HG02623 (cell line): ENCODE measurements at regions not wholly inside any gene's neighbourhood (a gene's known extent, or its start where the extent isn't known, plus 50 kb on each side); places are given as distances from the start of the nearest gene placed in this dataset.

Source experiments
- ATAC-seq: cut with Tn5 transposase; IDR thresholded peaks from one replicate; pipeline ENCODE4 v1.9.1; 2021; ENCODE audit warnings: moderate library complexity; ENCODE audit not compliant: unreplicated experiment

- no peak for ATAC-seq
Measured at GRCh38 chr7:15938115-15938514, 251.6 kb upstream of the MEOX2 start.

DNA sequence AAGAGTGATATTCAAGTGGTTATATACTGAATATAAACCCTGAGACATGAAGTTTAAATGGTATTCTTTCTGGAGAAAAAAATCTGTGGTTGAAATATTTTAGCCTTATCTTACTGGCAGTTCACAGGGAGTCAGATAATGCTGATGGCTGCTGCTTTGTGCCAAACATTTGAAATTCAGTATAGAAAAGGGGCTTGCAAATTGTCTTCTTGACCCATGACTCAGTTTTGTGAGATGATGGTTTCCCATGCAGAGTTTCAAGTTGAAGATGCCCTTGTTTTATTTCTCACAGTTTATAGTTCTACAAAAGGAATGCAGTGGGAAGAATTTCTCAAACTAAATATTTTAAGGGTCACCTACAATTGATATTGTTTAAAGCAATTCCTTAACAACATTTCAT is 251.1 kb upstream of the MEOX2 start:
- ATAC-seq, result no peak

DNA sequence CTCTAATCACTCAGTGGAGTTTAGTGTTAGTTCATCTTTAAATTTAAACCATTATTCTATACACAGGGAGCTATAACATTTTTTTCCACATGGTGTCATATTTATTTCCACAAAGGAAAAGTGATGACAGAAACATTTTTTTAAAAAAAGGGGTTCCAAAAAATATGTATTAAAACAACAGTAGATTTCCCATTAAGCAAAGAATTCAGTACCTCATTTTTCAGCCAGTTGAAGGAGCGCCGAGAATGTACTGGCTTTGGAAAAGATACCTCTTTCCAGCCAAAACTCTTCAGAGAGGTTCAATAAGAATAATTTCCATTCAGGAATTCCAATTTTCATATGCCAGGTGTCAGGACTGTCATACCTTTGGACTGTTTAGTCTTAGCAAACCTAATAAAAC is 250.5 kb upstream of the MEOX2 start:
- no peak for ATAC-seq

DNA sequence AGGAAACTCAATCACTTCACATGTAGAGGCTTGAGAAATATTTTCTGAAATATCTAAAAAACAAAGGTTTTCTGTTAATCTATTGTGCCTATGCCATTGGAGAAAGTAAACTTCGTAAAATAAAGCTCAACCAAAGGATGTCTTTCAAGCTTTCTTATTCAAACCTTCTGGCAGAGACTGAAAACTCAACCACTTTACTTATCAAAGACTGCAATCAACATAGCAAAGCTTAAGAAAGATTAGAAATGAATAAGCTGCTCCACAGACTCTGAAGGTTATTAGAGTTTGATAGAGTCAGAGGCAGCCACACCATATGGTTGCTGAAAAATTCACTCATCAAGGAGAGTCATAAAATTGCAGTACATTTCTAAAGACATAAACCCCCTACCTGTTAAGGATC is 245.8 kb upstream of the MEOX2 start:
- no peak for ATAC-seq

DNA sequence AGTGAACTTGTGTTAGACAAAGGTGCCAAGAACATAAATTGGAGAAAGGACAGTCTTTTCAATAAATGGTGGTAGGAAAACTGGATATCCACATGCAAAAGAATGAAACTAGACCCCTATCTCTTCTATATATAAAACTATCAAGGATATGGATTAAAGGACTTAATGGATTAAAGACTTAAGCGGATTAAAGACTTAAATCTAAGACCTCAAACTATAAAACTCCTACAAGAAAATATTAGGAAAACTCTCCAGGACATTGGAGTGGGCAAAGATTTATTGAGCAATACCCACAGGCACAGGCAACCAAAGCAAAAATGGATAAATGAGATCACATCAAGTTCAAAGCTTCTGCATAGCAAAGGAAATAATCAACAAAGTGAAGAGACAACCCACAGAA is 242.9 kb upstream of the MEOX2 start:
- no peak for ATAC-seq

DNA sequence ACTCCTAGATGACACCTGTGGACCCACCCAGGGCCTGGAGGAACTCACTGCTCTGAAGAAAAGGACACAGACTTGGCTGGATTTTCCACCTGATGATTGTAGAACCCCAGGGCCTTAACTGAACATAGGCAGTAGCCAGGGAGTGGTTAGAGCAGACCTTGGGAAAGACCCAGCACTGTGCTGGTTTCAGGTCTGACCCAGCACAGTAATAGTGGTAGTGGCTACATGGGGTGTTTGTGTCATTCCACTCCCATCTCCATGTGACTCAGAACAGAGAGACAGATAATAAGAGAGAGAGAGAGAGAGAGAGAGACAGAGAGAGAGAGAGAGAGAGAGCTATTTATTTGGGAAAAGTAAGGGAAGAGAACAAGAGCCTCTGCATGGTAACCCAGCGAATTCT is 239.1 kb upstream of the MEOX2 start:
- peak; percentile 97 for ATAC-seq

DNA sequence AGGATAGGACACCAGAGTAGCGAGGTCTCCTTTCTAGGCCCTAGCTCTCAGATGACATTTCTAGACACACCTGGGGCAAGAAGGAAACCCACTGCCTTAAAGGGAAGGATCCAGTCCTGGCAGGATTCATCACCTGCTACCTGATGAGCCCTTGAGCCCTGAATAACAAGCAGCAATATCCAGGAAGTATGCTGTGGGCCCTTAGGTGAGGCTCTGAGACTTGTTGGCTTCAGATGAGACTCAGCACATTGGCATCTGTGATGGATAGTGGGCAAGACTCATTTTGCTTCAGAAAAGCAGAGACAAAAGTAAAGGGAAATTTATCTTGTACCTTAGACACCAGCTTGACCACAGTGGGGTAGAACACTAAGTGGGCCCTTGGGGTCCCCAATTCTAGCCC is 238.4 kb upstream of the MEOX2 start:
- no peak for ATAC-seq

GRCh38 chr7:15922002-15922401 is 235.5 kb upstream of the MEOX2 start:
- no peak for ATAC-seq

GRCh38 chr7:15921576-15921975 is 235.1 kb upstream of the MEOX2 start:
- no peak for ATAC-seq

DNA sequence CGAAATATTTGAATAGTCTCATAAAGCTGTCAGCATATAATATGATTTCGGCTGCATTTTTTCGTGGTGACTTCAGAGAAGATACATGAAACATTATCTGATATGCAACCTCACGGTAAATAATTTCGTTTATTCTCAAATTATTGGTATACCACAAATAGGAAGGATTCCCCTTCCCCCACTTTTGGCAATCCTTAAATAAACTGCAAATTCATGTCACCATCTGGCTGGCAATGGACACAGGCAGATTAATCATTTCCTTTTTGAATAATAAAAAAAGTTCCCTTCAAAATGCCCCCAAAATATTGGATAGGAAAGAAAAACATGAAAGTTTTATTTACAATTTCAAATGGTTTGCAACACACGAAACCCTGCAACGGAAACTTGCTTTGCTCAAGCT is 234.5 kb upstream of the MEOX2 start:
- ATAC-seq, result no peak

- ATAC-seq, result no peak
Measured at GRCh38 chr7:15916681-15917380, 230.3 kb upstream of the MEOX2 start.

DNA sequence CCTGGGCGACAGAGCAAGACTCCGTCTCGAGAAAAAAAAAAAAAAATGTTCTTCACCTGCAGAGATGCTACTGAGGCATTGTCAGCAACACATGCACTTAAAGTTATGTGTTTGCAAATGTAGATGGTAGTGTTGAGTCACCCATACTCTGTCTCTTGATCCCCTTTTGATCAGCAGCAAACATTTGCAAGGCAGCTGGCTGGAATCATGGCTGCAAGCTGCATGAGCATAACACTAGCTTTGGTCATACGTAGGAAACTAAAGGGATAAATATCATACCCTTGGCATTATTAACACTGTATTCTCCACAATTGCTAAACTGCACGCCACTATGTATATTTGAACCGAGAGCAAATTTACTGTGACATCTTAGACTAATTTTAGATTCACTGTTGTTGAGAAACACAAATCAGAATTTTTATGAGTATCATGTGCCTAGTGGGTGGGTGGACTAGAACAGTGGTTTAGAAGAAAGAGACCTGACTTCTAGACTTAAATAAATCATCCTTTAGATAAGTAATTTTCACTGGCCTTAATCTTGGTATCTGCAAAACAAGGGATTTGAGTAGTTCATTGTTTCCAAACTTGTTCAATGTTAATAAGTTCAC is 229.3 kb upstream of the MEOX2 start:
- no peak for ATAC-seq

DNA sequence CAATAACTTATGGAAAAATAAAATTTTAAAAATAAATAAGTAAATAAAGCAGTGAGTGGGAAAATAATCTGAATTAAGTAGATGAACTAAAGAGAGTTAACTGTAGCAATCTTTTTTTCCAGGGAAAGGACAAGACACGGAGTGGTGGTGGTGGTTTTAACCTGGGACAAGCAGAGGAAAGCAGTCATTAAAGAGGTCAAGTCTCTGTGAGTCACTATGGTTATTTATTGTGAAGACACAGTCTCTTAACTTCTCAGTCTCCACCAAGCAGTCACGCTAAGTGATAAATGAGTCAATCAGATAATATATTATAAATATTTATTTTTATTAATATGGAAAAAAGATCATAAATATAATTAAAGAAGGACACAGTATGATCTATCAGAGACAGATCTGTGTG is 228.1 kb upstream of the MEOX2 start:
- no peak for ATAC-seq

DNA sequence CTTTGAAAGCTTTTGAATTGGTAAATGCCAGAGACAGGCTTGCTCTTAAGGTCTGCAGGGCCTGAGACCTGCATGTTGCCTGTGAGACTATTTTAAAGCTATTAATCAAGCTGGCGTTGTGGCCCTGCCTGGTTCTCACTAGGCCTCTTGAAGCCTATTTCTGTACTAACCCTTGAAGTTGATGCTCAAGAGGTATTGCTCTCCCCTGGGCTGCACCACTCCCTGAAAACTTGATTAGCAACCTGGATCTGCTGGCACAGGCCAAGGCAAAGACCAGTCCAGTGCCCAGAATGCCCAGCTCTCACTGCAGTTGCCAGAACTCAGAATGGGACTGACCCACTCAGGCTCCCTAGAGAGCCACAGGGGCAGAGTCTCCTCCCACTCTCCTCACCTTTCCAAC is 220.0 kb upstream of the MEOX2 start:
- ATAC-seq, result no peak

- ATAC-seq, result no peak
Measured at GRCh38 chr7:15905251-15906040, 219.0 kb upstream of the MEOX2 start.

- ATAC-seq, result no peak
Measured at GRCh38 chr7:15891151-15891881, 204.8 kb upstream of the MEOX2 start.

- ATAC-seq, result no peak
Measured at GRCh38 chr7:15889507-15889906, 203.0 kb upstream of the MEOX2 start.

DNA sequence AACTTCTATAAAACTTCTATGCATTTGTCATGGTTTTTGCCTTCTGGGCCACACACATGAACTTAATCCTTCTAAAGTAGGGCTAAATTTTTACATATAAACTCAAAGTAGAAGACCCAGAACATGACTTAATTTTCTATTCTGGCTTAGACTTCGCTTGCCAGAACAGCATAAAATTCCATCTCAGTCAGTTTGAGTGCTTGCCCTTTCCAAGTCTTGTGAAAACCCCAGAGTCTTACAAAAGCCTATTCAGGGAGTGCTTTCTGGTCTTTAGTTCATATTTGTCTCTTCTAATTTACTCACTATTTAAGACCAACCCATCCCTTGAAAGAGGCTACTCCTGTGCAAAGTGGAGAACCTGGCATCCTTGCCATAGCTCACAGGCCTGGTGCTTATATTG is 201.6 kb upstream of the MEOX2 start:
- ATAC-seq, result no peak

GRCh38 chr7:15886626-15887025 is 200.1 kb upstream of the MEOX2 start:
- ATAC-seq, result no peak

DNA sequence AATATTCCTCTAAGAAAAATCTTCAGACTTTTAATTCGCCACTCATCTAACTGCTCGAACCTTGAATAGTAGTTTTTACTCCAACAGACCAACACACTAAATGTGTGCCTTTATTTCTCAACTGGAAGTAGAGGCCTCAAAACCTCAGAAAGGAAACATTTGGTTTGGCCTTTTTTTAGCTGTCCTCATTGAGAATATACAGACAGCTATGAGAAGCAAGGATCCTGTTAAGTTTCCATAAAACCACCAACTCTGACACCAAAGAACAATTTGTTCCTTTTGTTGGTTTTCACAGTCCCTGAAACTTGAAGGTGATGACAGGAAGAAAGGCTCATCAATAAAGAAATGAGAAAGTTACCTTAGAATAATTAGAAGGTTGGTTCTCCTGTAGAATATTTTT is 199.2 kb upstream of the MEOX2 start:
- ATAC-seq, result no peak

DNA sequence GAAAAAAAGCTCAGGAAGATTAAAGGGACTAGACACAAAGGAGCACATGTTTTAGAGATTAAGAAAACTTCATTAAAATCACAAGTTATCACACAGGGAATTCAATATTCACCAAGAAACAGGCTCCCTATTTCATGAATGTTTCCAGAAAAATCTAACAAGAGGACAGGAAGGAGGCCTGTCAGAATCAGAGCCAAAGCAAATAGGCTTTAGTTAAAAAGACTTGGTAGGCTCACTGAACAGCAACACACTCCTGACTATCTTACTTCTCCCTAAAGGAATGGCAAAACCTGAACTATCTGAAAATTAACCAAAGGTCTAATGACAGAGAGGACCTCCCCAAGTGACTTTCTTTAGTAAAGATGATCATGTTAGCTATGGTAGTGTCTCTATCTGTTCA is 188.3 kb upstream of the MEOX2 start:
- no peak for ATAC-seq

- ATAC-seq, result no peak
Measured at GRCh38 chr7:15870347-15870746, 183.9 kb upstream of the MEOX2 start.
